ENCODE measurements at regions not wholly inside any gene's neighbourhood (a gene's known extent, or its start where the extent isn't known, plus 50 kb on each side); places are given as distances from the start of the nearest gene placed in this dataset.
"Not testable (repeated sequence)": the region's sequence is repeated elsewhere in the genome, so short reads cannot be mapped to it uniquely, and the experiment has no call there.

DNA sequence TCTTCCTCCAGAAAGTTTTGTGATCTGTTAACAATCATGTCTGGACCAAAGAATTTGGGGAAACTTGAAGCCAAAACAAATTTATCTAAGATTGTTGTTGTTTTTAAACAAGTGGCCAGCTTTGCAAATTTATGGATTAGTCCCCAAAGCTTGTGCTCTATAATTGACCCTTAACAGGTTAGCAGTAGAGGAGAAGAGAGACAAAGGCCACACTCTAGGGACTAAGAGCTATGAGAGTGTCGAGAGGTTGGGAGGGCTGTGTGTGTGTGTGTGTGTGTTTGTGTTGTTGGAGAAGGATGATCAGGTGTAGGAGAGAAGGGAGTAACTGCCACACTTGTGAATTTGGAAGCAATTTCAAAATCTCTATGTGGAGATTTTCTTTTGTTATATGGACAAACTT lies 367.3 kb downstream of the KCNRG start:
- no peak overlapping the region for H3K4me3 Mint-ChIP-seq
- H3K4me1 Mint-ChIP-seq: peaks cover 0 to 7% (median 0%) of the 10 kb centered on the region in 3 donors
- H3K36me3 Mint-ChIP-seq: peaks cover 5% of the 10 kb centered on the region
- peaks cover 4% of the 10 kb centered on the region for H3K27me3 Mint-ChIP-seq
- H3K9me3 Mint-ChIP-seq: peaks cover 7 to 19% (median 9%) of the 10 kb centered on the region in 3 donors
- H3K27ac Mint-ChIP-seq: peak overlapping the region in 1 of 3 donors; percentile 9

GRCh38 chr13:50382951-50383350 lies 367.7 kb downstream of the KCNRG start:
- peak overlapping the region in 1 of 4 donors; percentile 41 for H3K4me3 Mint-ChIP-seq
- H3K27me3 Mint-ChIP-seq: peaks cover 4% of the 10 kb centered on the region
- H3K4me1 Mint-ChIP-seq: peaks cover 0 to 7% (median 0%) of the 10 kb centered on the region in 3 donors
- H3K36me3 Mint-ChIP-seq: peaks cover 5% of the 10 kb centered on the region
- H3K27ac Mint-ChIP-seq: peak overlapping the region in 1 of 3 donors; percentile 9
- peaks cover 7 to 19% (median 9%) of the 10 kb centered on the region in 3 donors for H3K9me3 Mint-ChIP-seq

DNA sequence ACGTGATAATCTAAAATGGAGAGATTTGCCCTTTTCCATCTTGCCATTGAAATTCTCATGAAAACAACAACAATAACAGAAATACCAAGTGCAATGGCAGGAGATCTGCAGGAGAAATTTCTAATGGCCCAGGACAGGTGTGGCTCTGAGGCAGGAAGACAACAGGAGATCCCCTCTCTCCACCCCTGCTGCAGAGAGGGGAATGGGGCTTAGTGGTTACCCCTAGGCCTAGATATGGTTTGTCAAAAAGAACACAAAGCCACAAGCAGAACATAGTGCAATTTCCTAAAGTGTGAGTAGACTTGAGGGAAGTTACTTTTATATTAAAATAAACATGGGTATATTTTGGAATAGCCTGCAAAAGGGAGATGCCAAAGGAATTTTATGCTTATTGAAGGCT lies 369.5 kb downstream of the KCNRG start:
- peaks cover 5% of the 10 kb centered on the region for H3K36me3 Mint-ChIP-seq
- peaks cover 7 to 19% (median 9%) of the 10 kb centered on the region in 3 donors for H3K9me3 Mint-ChIP-seq
- no peak overlapping the region for H3K4me3 Mint-ChIP-seq
- H3K4me1 Mint-ChIP-seq: peaks cover 0 to 7% (median 0%) of the 10 kb centered on the region in 3 donors
- no peaks in the 10 kb centered on the region for H3K27me3 Mint-ChIP-seq
- no peak overlapping the region for H3K27ac Mint-ChIP-seq

DNA sequence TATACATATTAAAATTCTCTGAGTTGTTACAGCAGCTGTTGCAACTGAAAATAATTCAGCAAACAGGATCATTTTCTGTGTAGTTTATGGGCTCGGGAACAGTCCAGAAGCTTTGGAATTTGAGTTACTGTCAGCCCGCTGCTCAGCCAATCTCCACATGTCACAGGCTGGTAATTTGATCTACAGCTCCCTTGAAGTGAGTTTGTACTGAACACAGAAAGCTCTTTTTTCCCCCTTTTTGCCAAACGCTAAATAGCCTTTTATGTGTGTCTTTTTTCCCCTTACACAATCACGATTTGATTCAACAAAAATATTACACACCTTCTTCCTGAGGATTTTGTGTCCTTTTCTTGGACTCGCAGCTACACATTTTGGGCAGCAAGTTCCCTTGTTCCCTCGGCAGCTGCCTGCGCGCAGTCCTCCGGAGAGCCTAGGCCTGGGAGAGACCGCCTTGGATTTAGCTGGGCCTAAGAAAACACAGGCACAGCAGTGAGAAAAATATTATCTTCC lies 371.4 kb downstream of the KCNRG start:
- H3K4me3 Mint-ChIP-seq: no peak overlapping the region
- H3K36me3 Mint-ChIP-seq: peaks cover 5% of the 10 kb centered on the region
- H3K9me3 Mint-ChIP-seq: peaks cover 3 to 4% (median 3%) of the 10 kb centered on the region in 3 donors
- H3K27ac Mint-ChIP-seq: no peak overlapping the region
- H3K27me3 Mint-ChIP-seq: no peaks in the 10 kb centered on the region
- peaks cover 0 to 7% (median 0%) of the 10 kb centered on the region in 3 donors for H3K4me1 Mint-ChIP-seq

DNA sequence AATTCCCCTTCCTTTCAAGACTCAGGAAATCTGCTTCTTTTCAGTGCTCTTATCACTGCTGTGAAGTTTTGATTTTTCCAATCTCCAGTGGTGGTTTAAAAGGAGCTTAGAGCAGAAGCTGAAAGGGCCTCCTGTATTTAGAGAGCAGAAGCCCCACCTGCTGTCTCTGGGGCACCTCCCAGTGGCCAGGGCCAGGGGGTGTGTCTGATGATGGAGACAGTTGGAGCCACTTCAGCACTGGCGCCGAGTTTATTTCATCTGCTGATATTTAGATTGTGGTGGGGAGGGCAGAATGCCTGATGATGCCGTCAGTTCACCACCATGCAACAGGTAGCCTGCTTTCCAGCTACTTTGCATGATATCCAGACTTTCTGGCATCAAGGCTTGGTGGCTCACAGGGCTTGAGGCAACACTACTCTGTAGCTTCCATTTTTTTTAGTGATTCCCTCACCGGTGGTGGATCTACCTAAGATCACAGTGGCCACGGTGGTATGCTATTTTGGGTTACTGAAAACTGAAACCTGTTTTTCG lies 371.9 kb downstream of the KCNRG start:
- peaks cover 3% of the 10 kb centered on the region for H3K36me3 Mint-ChIP-seq
- no peak overlapping the region for H3K4me3 Mint-ChIP-seq
- H3K27me3 Mint-ChIP-seq: no peaks in the 10 kb centered on the region
- peaks cover 0 to 7% (median 0%) of the 10 kb centered on the region in 3 donors for H3K4me1 Mint-ChIP-seq
- H3K27ac Mint-ChIP-seq: no peak overlapping the region
- peaks cover under 1 to 3% (median under 1%) of the 10 kb centered on the region in 3 donors for H3K9me3 Mint-ChIP-seq

DNA sequence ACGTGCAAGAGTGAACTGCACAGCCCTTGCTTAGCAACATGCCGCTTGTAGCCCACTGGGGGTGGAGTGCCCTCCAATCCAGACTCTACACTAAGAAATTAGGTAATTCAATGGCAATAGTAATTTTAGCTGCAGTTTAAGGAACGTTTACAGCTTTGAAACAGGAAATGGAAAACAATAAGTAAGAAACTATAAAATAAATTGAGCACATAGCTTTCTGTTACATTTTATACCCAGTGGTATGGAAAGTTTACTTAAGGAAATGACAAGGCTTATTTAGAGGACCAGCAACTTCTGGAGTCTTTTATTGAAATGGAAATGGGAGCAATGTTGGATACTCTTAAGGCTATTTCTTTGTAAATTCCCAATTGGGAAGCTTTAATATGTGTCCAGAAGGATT lies 373.2 kb downstream of the KCNRG start:
- peaks cover 0 to 1% (median 0%) of the 10 kb centered on the region in 3 donors for H3K9me3 Mint-ChIP-seq
- peaks cover 0 to 7% (median 0%) of the 10 kb centered on the region in 3 donors for H3K4me1 Mint-ChIP-seq
- no peak overlapping the region for H3K27ac Mint-ChIP-seq
- H3K4me3 Mint-ChIP-seq: no peak overlapping the region
- no peaks in the 10 kb centered on the region for H3K36me3 Mint-ChIP-seq
- no peaks in the 10 kb centered on the region for H3K27me3 Mint-ChIP-seq

DNA sequence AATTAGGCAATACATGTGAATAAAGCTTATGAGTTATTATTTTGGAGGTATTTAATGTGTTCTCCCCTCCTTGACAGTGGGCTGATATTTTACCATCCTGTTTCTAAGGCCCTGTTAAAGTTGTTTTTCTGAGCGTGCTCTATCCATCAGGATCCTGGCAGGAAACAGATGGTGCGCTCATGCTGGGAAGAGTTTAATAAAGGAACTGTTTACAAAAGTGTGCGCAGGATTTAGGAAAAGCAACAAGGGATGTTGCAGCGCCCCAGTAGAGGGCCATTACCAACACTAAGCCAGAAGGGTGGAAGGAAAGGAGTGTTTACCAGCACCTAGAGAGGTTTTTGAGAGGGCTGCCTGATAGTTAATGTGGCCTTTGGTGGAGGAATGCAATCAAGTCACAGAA lies 374.5 kb downstream of the KCNRG start:
- no peak overlapping the region for H3K4me3 Mint-ChIP-seq
- no peaks in the 10 kb centered on the region for H3K9me3 Mint-ChIP-seq
- peaks cover 2% of the 10 kb centered on the region for H3K36me3 Mint-ChIP-seq
- H3K4me1 Mint-ChIP-seq: peaks cover 0 to 7% (median 0%) of the 10 kb centered on the region in 3 donors
- H3K27me3 Mint-ChIP-seq: no peaks in the 10 kb centered on the region
- no peak overlapping the region for H3K27ac Mint-ChIP-seq

DNA sequence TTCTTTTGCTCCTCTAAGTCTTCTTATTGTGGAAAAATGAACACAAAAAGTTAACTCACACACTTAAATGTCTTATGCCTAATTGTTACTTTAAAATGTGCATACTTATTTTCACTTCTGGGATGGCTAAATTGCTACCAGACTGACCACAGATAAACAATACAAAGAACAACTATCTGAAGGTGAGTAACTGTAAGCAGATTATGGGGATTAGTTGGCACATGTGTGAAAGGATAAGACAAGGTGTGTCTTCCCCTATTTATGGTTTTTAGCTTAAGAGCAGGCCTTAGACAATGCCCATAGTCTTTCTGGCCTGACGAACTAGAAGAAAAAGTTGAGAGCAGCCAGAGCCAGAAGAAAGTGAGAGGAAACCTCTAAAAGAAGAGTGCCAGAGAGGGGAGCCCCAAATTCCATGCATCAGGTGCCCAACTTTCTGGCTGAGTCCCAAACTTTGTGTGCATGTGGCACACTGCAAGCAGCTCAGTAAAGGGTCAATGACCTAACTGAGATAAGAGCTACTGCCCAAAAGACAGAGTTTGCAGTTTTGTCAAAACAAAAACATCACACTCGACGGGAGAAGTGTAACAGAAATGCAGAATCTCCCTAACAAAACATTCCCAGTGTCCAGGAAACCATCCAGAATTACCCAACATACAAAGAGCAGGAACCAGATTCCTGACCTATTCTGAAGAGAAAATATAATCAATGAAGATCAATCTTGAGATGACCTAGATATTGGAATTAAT lies 375.4 kb downstream of the KCNRG start:
- peaks cover 4% of the 10 kb centered on the region for H3K36me3 Mint-ChIP-seq
- H3K27ac Mint-ChIP-seq: no peak overlapping the region
- no peaks in the 10 kb centered on the region for H3K9me3 Mint-ChIP-seq
- no peaks in the 10 kb centered on the region for H3K27me3 Mint-ChIP-seq
- peaks cover 0 to 7% (median 0%) of the 10 kb centered on the region in 3 donors for H3K4me1 Mint-ChIP-seq
- H3K4me3 Mint-ChIP-seq: no peak overlapping the region

GRCh38 chr13:50392977-50393376 lies 377.7 kb downstream of the KCNRG start:
- peaks cover 4% of the 10 kb centered on the region for H3K36me3 Mint-ChIP-seq

DNA sequence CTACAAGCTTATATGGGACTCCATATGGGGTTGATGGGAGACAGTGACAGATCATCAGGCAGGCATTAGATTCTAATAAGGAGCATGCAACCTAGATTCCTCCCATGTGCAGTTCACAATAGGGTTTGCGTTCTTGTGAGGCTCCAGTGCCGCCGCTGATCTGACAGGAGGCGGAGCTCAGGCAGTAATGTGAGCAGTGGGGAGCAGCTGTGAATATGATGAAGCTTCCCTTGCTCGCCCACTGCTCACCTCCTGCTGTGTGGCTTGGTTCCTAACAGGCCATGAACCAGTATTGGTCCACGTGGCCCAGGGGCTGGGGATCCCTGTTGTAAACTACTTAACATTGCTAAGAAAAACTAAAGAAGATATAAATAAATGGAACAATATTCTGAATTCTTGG lies 378.4 kb downstream of the KCNRG start:
- Mint-ChIP-seq H3K9me3 (no peaks in the 10 kb centered on the region), H3K4me3 (no peak overlapping the region), H3K4me1 (no peaks in the 10 kb centered on the region), H3K36me3 (peaks cover 4% of the 10 kb centered on the region), H3K27me3 (no peaks in the 10 kb centered on the region), H3K27ac (no peak overlapping the region)

More at GRCh38 chr13:50392977-50393376, 377.7 kb downstream of the KCNRG start:
- Mint-ChIP-seq H3K27ac (no peak overlapping the region), H3K4me3 (no peak overlapping the region), H3K9me3 (no peaks in the 10 kb centered on the region), H3K27me3 (no peaks in the 10 kb centered on the region), H3K4me1 (no peaks in the 10 kb centered on the region)

GRCh38 chr13:50396001-50396400 lies 380.8 kb downstream of the KCNRG start:
- no peak overlapping the region for H3K27ac Mint-ChIP-seq
- no peaks in the 10 kb centered on the region for H3K9me3 Mint-ChIP-seq
- no peak overlapping the region for H3K4me3 Mint-ChIP-seq
- peaks cover 6% of the 10 kb centered on the region for H3K36me3 Mint-ChIP-seq
- no peaks in the 10 kb centered on the region for H3K4me1 Mint-ChIP-seq
- H3K27me3 Mint-ChIP-seq: no peaks in the 10 kb centered on the region

DNA sequence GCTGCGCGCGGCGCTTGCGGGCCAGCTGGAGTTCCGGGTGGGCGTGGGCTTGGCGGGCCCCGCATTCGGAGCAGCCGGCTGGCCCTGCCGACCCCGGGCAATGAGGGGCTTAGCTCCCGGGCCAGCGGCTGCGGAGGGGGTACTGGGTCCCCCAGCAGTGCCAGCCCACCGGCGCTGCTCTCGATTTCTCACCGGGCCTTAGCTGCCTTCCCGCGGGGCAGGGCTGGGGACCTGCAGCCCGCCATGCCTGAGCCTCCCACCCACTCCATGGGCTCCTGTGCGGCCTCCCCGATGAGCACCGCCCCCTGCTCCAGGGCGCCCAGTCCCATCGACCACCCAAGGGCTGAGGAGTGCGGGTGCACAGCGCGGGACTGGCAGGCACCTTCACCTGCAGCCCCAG lies 381.4 kb downstream of the KCNRG start:
- H3K9me3 Mint-ChIP-seq, H3K27ac Mint-ChIP-seq, H3K27me3 Mint-ChIP-seq, H3K4me1 Mint-ChIP-seq, H3K36me3 Mint-ChIP-seq, H3K4me3 Mint-ChIP-seq: not testable (repeated sequence)

DNA sequence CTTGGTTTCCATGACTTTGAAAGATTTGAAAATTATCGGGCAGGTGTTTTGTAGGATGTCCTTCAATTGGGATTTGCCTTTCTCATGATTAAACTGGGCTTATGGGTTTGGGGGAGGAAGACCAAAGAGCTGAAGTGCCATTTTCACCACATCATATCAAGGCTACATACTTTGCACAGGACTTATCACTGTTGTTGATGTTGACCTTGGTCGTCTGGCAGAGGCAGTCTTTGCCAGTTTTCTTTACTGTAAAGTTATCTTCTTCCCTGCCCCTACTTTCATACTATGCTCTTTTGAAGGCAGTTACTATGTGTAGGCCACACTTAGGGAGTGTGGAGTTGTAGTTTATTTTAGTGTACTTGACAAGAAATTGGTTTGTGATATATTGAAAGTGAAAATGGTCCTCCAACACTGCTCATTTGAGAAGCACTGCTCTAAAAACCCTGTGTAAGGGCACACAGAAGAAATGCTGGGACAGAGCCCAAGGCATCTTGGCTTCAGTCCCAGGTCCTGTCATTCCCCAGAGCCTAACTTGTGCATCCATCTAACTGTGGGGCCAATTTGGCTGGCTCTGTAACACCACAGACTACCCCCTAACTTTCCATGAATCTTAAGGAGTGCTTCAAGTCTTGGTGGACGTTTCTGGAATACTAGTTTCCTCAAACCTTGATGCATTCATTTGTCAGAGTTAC lies 384.9 kb downstream of the KCNRG start:
- Mint-ChIP-seq H3K9me3 (peaks cover 0 to 1% (median 0%) of the 10 kb centered on the region in 3 donors), H3K27me3 (no peaks in the 10 kb centered on the region), H3K27ac (no peak overlapping the region), H3K36me3 (peaks cover 3% of the 10 kb centered on the region), H3K4me1 (no peaks in the 10 kb centered on the region), H3K4me3 (no peak overlapping the region)

DNA sequence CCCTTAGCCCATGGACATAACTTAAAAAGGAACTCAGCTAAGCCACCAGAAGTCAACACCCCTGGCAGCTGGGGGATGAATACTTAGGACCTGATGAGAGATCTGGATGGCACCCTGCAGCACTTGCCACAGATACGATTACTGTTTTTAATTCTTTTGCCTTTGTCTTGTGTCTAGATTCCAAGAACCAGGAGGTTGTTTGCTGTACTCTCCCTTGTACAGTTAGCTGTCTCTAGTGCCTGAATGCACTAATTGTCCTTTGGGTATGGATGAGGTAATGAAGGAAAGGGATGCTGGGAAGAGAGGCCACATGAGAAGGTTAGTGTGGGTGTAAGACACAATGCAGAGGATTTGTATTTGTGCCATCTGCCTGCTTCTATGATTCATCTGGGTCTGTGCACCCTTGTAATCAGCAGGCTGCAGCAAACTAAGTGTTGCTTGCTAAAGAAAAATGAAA lies 385.8 kb downstream of the KCNRG start:
- no peaks in the 10 kb centered on the region for H3K4me1 Mint-ChIP-seq
- H3K4me3 Mint-ChIP-seq: no peak overlapping the region
- H3K27ac Mint-ChIP-seq: no peak overlapping the region
- H3K27me3 Mint-ChIP-seq: no peaks in the 10 kb centered on the region
- H3K36me3 Mint-ChIP-seq: peaks cover 3% of the 10 kb centered on the region
- H3K9me3 Mint-ChIP-seq: peaks cover 0 to 1% (median 0%) of the 10 kb centered on the region in 3 donors
